PFSK-1 (cell line): ENCODE measurements at regions not wholly inside any gene's neighbourhood (a gene's known extent, or its start where the extent isn't known, plus 50 kb on each side); places are given as distances from the start of the nearest gene placed in this dataset.

Source experiments
- POLR2AphosphoS5 ChIP-seq: IDR thresholded peaks from 2 replicates; pipeline ENCODE4 v1.6.1; 2012; ENCODE audit warnings: low read depth, mild to moderate bottlenecking, control low read depth, low read length, moderate library complexity
- SIN3A ChIP-seq: IDR thresholded peaks from 2 replicates; pipeline ENCODE4 v1.6.1; 2012; ENCODE audit warnings: mild to moderate bottlenecking, low read length, moderate library complexity, borderline replicate concordance; ENCODE audit not compliant: insufficient read depth
- TAF1 ChIP-seq: IDR thresholded peaks from 2 replicates; pipeline ENCODE4 v1.6.1; 2012; ENCODE audit warnings: low read length, control low read depth, borderline replicate concordance; ENCODE audit not compliant: insufficient read depth
- TF ChIP-seq, protein P1 (sequence below), 2 experiments: IDR thresholded peaks; 2 replicates each; pipeline versions ENCODE4 v1.6.1 to v1.8.0; 2011 to 2012; ENCODE audit warnings: low read depth in 2 of 2, low read length in 2 of 2, control low read depth in 1 of 2, inconsistent platforms in 1 of 2, mild to moderate bottlenecking in 1 of 2, moderate library complexity in 1 of 2; ENCODE audit not compliant: insufficient read depth in 1 of 2

DNA sequence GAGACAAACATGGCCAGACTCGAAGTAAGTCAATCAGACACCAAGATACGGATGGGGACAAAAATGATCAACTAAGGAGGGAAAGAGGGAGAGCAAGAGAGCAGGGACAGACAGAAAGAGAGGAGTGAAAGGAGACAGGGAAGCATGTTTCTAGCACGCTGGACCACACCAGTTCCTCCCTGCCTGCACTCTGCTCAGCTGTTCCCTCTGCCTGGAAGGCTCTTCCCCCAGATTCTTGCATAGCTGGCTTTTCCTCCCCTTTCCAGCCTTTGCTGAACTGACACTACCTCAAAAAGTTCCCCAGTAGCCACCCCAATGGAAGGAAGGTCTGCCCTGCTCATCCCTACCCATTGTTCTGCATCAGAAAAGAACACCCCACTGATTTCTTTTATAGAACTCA, 185.9 kb downstream of the MAFB start:
- no peak for TF ChIP-seq TAF1
- TF ChIP-seq POLR2AphosphoS5: no peak
- TF ChIP-seq SIN3A: no peak
- TF ChIP-seq, protein P1, sequence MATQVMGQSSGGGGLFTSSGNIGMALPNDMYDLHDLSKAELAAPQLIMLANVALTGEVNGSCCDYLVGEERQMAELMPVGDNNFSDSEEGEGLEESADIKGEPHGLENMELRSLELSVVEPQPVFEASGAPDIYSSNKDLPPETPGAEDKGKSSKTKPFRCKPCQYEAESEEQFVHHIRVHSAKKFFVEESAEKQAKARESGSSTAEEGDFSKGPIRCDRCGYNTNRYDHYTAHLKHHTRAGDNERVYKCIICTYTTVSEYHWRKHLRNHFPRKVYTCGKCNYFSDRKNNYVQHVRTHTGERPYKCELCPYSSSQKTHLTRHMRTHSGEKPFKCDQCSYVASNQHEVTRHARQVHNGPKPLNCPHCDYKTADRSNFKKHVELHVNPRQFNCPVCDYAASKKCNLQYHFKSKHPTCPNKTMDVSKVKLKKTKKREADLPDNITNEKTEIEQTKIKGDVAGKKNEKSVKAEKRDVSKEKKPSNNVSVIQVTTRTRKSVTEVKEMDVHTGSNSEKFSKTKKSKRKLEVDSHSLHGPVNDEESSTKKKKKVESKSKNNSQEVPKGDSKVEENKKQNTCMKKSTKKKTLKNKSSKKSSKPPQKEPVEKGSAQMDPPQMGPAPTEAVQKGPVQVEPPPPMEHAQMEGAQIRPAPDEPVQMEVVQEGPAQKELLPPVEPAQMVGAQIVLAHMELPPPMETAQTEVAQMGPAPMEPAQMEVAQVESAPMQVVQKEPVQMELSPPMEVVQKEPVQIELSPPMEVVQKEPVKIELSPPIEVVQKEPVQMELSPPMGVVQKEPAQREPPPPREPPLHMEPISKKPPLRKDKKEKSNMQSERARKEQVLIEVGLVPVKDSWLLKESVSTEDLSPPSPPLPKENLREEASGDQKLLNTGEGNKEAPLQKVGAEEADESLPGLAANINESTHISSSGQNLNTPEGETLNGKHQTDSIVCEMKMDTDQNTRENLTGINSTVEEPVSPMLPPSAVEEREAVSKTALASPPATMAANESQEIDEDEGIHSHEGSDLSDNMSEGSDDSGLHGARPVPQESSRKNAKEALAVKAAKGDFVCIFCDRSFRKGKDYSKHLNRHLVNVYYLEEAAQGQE (IDR thresholded peaks at IDR 0.05; ENCODE audit: insufficient read depth in 1 of 2, low read depth in 2 of 2, low read length in 2 of 2): no peak
